NCI-H1105 treated with DMSO at 0.1 percent for 48 hours (cell line): ENCODE measurements at regions not wholly inside any gene's neighbourhood (a gene's known extent, or its start where the extent isn't known, plus 50 kb on each side); places are given as distances from the start of the nearest gene placed in this dataset.

ENCODE experiments used
- DNase-seq: peaks from one replicate; lab custom pipeline; 2025; lab: John Stamatoyannopoulos, UW

DNA sequence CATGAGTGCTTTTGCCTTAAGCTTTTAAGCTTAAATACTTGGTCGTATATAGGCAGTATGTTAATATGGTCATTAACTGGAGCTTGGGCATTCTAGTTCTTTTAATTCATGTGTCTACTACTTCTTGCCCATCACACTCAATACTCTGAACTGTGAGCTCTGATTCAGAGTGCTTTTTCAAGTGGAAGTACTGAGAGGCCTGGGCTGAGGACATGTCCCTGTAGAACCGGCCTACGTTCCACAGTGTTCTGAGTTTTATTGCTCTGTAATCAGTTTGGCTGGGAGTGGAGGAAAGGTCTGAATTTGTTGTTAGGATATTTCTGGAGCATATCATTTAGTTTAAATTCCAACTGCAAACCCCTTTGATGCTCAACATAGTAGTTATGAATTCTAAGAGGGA is 1744.8 kb upstream of the MIR17HG start:
- no peak for DNase-seq

DNA sequence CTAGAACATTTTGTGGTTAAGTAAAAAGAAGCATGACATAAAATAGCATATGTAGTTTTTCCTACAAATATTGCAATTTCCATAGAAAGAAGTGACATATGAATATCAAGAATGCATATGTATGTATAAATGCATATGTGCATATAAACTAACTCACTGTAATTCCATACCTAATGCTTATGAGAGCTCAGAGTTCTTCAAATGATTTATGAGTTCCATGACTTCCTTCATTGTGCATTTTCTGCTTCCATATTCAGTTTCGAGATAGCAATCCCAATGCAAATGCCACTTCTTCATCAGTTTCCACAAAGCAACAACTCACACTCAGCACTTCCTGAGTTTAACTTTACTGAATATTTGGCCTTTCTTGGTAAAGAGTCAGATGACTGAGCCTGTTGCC is 1744.3 kb upstream of the MIR17HG start:
- DNase-seq = no peak

DNA sequence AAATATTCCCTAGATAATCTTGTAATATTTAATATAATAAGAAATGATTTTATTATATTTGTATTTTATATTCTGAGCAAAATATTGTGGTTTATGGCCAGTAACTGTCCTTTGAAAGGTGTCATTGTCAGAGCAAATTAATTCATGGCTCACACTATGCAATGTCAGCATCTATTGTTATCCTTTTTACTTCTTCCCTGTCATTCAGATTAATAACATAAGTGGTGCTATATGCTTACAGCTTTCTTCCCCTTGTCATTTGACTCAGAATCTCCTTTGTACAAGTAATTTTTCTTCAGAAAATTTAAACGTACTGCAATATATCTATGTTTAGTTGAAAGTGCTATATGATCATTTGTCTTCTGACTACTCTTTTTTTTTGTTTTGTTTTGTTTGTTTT is 1738.2 kb upstream of the MIR17HG start:
- no peak for DNase-seq

DNA sequence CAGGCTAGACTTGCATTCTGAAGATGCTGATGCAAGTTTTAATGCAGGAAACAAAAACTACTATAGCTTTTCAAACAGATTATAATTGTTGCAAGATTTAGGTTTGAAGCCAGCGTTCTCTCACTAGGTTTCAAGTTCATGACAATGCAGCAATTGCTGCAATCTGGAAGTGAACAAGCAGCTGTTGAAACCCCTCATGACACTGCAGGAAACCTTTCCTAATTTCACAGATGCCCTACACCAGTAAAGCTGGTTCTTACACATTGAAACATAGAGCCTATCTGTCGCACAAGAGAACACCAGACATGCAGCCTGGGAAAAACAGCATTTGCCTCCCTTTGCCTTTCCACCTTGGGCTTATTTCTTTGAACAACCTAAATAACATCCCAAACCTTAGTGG is 1737.2 kb upstream of the MIR17HG start:
- no peak for DNase-seq

DNA sequence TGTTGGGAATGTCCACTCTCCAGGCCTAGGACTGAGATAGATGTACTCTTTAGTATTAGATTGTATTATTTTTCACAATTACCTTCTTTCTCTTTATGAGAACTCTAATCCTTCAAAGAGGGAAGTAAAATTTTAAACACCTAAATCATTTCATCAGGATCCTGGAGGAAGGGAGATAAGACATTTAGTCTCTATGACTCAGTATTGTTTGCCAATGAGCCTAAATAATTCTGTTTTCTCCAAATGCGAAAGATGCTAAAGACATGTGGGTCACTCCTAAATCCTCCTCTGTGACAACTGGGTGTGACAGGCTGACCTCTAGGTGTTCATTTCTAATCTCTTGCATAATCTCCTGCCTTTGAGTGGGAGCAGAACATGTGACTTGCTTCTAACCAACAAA is 1736.6 kb upstream of the MIR17HG start:
- no peak for DNase-seq

DNA sequence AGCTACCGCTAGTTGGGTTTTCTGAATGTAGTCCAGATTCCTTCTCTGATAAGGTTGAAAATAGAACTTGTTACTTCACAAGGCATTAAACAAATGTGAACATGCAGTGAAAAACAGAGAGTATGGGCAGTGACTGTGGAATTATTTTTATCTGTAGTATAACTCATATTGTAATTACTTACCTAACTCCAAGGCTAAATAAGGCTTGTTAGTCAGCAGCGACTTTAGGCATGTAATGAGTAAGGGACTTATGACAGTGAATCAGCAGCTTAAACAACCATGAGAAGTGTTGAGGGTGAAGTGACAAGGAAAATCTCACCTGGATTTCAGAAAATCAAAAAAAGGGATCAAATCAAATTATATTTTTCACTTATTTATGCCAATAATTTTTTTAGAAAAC is 1719.5 kb upstream of the MIR17HG start:
- DNase-seq = no peak

DNA sequence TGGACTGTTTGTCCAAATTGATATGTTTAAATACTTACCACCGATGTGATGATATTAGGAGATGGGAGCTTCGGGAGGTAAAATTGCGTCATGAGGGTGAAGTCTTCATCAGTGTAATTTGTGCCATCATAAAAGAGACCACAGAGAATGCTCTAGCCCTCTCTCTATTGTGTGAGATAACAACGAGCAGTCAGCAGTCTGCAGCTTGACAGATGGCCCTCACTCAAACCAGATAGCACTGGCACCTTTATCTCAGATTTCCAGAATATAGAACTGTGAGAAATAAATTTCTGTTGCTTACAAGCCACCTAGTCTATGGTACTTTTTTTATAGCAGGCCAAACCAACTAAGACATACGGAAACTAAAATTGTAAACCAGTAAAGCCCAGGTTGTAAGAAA is 1718.9 kb upstream of the MIR17HG start:
- DNase-seq = no peak

DNA sequence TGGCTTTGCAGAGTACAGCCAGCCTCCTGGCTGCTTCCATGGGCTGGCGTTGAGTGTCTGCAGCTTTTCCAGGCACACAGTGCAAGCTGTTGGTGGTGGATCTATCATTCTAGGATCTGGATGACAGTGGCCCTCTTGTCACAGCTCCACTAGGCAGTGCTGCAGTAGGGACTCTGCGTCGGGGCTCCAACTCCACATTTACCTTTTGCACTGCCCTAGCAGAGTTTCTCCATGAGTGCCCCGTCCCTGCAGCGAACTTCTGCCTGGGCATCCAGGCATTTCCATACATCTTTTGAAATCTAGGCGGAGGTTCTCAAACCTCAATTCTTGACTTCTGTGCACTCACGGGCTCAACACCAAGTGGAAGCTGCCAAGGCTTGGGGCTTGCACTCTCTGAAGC is 1697.3 kb upstream of the MIR17HG start:
- no peak for DNase-seq

DNA sequence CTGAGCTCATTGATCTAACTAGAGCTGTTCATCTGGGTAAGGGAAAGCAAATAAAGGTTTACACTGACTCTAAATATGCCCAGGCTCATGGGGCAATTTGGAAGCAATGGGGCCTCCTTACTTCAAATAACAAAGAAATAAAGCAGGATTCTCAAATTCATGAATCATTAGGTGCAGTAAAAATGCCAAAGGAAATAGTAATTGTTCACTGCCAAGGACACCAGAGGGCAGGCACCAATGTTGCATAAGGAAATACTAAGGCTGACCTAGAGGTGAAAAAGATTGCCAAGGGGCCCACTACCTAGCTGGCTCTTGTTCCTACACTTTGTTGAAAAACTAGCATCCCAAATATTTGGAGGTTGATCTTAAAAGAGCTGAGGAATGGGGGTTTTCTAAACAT is 1686.7 kb upstream of the MIR17HG start:
- DNase-seq = no peak

DNA sequence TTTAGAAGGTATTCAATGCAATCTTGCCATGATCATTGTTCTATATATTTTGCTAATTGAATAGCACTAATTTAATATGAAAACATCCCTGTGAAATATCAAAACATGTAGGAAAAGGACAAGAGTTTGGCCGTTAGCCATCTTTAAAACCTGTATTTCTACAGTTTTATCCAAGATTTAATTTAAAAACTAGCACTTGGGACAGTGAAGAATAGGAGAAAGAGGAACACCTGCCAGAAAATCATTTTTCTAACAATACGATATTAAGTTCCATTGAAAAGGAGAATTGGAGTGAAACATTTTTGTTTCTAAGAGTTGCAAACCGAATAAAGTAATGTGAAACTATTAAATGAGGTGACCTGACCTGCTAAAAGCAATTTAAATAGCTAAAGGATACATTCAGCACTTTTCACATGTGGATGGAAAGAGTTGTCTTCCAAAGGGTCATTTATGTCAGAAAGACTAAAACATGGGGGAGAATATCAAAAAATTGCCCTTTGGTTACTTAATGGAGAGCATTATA is 1673.6 kb upstream of the MIR17HG start:
- no peak for DNase-seq

DNA sequence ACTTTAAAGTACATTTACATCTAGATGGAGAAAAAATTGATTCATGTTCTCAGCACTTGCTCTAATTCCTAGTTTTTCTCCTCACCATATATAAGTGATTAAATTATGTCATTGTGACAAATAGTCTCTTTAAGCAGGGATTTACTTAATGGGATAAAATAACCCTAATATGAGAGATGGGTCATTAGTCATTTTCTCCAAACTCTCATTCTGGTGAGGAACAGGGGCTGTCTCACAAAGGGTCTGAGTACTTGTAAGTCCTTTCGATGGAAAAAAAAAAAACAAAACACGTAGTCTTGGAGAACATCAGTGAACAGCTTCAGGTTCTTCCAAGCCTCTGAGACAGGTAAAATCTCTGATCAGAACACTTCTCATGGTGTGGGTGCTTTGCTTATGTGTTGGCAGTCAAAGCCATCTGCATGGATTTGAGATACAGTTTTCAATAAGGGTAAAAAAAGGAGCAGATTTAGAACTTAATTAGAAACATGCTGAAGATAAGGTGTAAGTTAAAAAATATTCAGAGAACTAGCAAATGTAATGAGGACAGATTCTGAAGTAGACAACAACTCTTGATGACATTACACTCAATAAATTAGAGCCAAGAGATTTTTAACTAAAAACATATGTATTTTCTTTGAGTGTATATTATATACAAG is 1668.9 kb upstream of the MIR17HG start:
- no peak for DNase-seq

DNA sequence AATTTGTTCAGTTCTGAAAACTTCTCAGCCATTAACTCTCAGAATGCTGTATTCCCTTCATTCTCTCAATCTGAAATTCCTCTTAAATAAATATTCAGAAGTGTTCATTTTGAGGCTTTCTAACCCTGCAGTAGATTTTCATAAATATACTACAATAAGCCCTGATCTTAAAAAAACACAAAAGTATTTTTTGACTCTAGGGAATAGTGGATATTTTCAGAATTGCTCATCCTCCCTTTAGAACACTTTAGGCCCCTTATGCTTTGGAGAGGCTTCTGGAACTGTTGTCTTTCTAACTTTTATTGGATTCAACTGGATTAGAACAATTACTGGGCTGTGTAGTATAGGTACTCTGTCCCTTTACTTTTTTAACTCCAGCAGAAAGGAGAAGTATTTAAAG is 1662.6 kb upstream of the MIR17HG start:
- DNase-seq = no peak

DNA sequence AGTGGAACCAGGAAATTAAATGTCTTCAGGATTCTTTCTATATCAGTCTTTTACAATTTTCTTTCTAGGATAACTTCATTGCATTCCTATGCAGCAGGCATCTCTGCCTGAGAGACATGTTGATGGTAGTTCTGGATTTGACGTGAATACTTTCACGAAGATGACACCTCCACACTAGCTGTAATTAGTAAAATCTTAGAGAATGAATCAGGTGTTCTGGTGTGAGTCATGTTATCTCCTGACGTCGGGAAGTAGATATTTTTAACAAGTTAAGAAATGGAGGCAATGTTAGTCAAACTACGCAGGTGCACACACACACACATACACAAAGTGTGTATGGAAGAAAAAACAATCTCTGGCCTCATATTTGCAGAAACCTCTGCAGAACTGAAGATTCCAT is 1661.3 kb upstream of the MIR17HG start:
- DNase-seq = no peak

DNA sequence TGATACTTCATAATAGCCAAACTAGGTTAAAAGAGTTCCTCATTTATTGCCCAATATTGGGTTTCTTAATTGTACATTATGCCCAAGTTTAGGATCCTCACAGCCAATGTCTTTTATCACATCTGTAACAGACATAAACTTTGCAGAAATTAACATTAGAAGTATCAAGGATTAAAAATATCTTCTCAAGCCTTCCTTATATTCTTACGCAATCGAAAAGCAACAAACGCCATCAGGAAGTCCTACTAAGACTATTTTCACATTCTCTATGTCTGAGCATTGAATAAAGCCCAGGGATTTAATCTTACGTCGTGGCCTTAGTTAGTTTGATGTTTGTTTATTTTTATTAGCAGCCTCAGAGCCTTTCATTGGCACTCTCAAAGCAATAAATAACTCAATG is 1660.4 kb upstream of the MIR17HG start:
- no peak for DNase-seq

DNA sequence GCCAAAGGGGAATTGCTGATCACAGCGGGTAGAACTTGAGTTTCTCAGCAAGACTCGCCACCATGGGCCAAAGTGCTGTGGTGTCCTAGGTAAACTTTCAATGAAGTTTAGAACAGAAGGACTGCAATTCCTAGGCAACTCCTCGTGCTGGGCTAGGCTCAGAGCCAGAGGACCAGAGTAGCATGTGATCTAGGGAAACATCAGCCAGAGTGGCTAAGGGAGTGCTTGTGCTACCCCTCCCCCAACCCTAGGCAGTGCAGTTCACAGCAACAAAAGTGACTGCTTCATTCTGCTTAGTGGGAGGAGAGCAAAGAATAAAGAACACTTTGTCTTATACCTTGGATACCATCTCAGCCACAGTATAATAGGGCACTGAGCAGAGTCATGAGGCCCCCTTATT is 1658.6 kb upstream of the MIR17HG start:
- no peak for DNase-seq

DNA sequence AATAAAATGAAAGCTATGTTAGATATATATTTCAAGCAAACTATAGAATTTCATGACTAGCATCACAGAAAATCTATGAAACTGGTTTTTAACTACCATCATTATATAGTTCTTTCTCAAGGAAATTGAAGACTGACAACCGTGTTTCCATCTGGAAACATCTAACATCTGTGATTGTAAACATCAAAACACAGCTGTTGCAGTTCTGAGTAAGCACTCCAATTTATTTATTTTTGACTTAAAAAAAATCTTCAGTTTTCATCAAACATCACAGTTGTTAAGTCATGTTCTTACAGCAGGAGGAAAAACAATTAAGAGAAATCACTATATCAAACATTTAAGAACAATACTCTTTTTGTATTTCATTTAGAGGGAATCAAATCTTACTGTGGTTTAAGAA is 1653.0 kb upstream of the MIR17HG start:
- no peak for DNase-seq

DNA sequence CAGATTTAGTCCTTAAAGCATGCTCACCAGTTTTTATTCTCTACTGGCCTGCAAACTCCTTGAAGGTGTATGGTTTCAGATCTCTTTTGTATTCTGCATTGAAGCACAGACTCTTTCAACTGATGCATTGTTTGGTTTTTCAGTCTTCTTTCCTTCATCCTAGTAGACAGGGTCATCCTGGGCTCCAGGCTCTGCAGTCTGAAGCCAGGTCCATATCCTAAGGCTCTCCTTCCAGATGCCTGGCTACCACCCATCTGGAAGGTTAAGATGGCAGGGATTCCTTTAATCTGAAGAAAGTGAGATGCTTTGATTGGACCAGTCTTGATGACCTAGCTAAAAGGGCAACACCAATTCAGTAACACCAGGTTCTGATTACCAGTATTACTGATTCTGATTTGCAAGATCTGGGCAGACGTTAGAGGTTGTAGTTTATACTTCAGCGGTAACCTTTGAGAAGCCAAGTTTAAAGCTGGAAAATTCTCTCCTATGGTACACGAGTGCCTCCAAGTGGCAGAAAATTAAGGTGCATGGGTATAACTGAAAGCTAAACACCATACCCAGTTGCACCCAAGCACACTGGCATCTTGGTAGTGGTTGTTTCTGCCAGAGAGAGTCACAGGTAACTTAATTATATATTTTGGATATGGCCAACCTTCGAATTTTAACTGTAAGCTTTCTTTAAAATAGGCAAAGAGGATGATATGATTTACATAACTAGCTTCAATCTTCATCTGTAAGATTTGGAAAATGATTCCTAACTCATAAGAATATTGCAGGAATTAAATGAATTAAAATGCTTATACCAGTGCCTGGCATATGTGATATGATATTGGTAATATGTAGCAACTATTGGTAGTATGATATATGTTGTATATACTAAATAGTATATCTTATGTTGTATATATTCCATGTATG is 1651.9 kb upstream of the MIR17HG start:
- no peak for DNase-seq

DNA sequence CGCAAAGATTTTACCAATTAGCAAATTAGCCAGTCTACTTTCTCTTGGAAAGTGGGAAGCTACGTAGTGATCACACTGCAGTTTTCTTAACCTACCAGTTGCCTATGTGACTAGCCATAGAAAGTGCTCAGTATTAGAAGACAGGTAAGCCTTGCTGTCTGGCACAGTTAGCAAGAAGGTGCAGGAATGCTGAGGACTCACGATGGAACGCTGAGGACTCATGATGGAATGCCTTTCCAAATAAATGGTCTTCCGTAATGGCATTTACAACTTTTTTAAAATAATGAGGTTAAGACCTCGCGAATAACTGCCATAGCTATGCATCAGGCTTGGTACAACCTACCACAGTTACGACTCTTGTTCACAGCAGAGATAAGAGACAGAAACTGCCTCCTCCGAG is 1645.6 kb upstream of the MIR17HG start:
- no peak for DNase-seq

DNA sequence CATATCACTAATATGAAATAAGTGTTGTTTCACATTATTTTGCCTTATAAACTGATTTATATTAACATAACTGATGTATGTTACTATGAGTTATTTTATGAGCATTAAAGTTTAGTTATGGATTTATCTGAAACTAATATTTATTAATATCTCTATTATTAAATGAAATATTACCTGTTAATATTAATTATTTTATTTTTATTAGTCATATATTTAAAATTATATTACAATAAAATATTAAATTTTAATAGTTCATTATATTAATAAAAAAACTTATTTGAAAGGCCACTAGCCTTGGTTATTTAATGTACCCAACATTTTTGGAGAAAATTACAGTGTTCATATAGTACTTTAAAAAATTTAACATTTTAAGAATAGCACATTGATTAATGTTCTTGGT is 1643.4 kb upstream of the MIR17HG start:
- DNase-seq = no peak

DNA sequence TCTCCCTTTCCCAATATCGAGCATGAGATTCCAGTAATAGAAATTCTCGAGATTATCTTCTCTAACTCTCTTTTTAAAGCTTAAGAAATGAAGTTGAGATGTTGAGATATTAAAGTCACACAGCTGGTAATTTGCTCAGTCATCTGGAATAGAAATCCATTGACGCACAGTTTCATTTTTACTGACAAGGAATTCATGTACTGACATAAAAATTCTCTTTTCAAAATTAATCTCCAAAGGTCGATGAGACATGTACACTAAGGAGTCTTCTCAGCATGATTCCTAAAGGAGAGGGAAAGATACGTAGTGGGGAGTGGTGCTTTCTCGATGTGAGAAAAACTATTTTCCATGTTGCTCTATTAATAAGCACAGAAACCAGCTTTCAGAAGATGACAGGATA is 1639.5 kb upstream of the MIR17HG start:
- no peak for DNase-seq

DNA sequence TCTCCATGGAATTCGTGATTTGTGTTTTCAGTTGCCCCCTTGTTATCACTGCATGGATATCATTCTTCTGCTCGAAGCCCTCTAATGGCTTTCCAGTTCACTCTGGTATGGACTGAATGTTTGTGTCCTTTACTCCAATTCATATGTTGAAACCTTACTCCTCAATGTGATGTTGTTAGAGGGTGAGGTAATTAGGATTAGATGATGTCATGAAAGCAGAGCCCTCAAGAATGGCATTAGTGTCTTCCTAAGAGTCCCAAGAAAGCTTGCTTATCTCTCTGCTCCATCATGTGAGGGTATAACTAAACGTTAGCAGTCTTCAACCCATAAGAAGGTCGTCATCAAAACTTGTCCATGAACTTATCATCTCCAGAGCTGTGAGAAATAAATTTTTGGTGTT is 1626.3 kb upstream of the MIR17HG start:
- no peak for DNase-seq

DNA sequence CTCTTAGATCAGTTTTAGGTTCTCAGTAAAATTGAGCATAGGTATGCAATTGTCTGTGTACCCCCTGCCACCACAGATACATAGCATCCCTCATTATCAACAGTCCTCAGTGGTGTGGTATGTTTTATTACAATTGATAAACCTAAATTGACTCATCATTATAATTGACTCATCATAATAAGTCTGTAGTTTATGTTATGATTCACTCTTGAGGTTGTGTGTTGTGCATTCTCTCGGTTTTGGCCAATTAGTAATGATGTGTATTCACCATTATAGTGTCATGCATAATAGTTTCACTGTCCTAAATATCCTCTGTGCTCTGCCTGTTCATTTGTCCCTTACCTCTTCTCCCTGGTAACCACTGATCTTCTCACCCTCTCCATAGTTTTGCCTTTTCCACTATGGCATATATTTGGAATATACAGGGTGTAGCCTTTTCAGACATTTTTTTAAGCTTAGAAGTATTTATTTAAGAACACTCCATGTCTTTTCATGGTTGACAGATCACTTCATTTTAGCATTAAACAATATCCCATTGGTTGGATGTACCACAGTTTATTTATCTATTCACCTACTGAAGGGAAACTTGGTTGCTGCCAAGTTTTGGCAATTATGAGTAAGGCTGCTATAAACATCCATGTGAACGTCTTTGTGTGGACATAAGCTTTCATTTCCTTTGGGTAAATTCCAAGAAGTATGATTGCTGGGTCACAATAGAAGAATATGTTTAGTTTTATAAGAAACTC is 1620.6 kb upstream of the MIR17HG start:
- no peak for DNase-seq

DNA sequence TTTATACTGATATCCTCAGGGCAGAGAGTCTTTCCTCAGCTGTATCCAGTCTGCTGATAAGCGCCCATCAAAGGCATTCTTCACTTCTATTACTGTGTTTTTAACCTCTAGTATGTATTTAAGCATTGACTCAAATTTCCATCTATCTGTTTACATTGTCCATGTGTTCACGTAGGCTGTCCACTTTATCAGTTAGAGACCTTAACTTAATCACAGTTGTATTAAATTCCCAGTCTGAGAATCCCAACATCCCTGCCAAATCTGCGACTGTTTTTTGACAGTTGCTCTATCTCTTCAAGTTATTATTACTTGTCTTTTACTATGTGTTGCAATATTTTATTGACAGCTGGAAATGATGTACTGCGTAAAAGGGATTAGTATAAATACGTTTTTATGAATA is 1613.7 kb upstream of the MIR17HG start:
- no peak for DNase-seq
